ENCODE measurements at regions not wholly inside any gene's neighbourhood (a gene's known extent, or its start where the extent isn't known, plus 50 kb on each side); places are given as distances from the start of the nearest gene placed in this dataset.

DNA sequence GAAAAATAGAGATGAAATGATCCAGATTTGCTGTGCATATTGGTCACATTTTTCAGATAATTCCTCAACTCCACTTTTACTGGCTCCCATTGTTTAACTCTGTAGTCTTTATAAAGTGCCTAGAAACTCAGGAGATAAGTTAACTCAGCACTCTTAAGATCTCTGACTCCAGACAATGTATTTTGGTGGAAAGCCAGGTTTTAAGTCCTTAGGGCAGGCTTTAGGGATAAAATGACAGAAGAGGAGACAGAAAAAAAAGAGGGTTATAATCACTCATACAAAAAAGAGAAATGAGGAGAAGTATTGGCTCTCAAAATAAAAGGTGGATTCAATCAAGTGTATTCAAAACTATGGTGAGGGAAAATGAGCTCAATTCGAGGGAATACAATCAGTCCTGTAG is 674.8 kb upstream of the INTU start:
- in situ Hi-C loops (cut with HindIII; ENCODE audit: extremely low pct_ligation_motif_present, low pct_unique_long_range_greater_than_20kb) (no loop called here), intact Hi-C loops (cut with micrococcal nuclease; ENCODE audit: unreplicated experiment) (no loop called here)
- Histone ChIP-seq H3K4me3 (replicated peaks in 1 of 3; ENCODE audit: insufficient read depth in 1 of 3, low read depth in 2 of 3, low read length in 3 of 3) (no peak overlapping the region), H3K4me2 (ENCODE audit: low read depth, low read length) (no peak overlapping the region), H3K9me3 (ENCODE audit: low read length) (no peaks in the 10 kb centered on the region), H3K27me3 (ENCODE audit: control insufficient read depth in 1 of 2, insufficient read depth in 2 of 2, low read length in 2 of 2) (no peaks in the 10 kb centered on the region), H3K36me3 (replicated peaks in 1 of 2; ENCODE audit: control insufficient read depth in 1 of 2, insufficient read depth in 2 of 2, low read length in 2 of 2) (no peaks in the 10 kb centered on the region), H3K27ac (ENCODE audit: extremely low read length, insufficient read depth, low read length) (no peak overlapping the region), H3K4me1 (ENCODE audit: insufficient read depth, low read length) (no peaks in the 10 kb centered on the region), H2AFZ (ENCODE audit: low read length) (no peak overlapping the region), H4K20me1 (ENCODE audit: insufficient read depth, low read length) (no peaks in the 10 kb centered on the region), H3K79me2 (ENCODE audit: insufficient read depth, low read length) (no peaks in the 10 kb centered on the region), H3K9ac (ENCODE audit: insufficient read depth, low read depth, low read length) (no peak overlapping the region)
- BruUV-seq (replicated peaks): no TSS peak
- no peak for TF ChIP-seq ZNF496 (CRISPR knock-in tag; IDR thresholded peaks at IDR 0.05; ENCODE audit: insufficient replicate concordance)
- TF ChIP-seq BORCS8-MEF2B (CRISPR knock-in tag; IDR thresholded peaks at IDR 0.05): no peak
- no peak for TF ChIP-seq TEAD2 (CRISPR knock-in tag; IDR thresholded peaks at IDR 0.05)
- no peak for TF ChIP-seq ZMYM4 (CRISPR knock-in tag; IDR thresholded peaks at IDR 0.05)
- no peak for TF ChIP-seq PRPF4 (IDR thresholded peaks at IDR 0.05; ENCODE audit: low read depth, low read length, poor library complexity, severe bottlenecking)
- 3% methylated on average over 1 of the region's 1 CpG for WGBS (ENCODE audit: low lambda C conversion rate)
- POLR2A ChIA-PET: no interaction called here
- CTCF ChIA-PET (ENCODE audit: low intra/inter-chr PET ratio, low total read pairs): no interaction called here
- ATAC-seq (no peak), FAIRE-seq (no peak), DNase-seq (ENCODE audit: low spot score) (no peak)

DNA sequence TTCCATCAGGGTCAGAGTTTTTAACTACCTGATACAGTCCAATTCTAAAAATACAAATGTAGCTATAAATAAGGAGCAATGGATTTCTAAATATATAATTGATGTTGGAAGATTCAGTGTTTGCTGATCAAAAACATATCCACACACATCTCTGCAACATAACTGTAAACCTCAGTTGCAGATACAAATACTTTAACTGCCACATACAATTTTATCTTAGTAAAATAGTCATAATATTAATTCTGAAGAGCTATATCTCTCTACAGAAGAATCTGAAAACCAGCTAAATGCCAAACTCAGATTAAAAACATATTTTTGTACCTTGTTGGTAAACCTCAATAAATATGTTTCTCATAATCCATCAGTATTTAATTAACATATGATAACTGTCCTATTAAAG is 674.3 kb upstream of the INTU start:
- in situ Hi-C loops (cut with HindIII; ENCODE audit: extremely low pct_ligation_motif_present, low pct_unique_long_range_greater_than_20kb) (no loop called here), intact Hi-C loops (cut with micrococcal nuclease; ENCODE audit: unreplicated experiment) (no loop called here)
- no peak overlapping the region for H3K4me2 ChIP-seq (ENCODE audit: low read depth, low read length)
- ATAC-seq (no peak), DNase-seq (ENCODE audit: low spot score) (no peak), FAIRE-seq (no peak)
- H3K27me3 ChIP-seq (ENCODE audit: control insufficient read depth in 1 of 2, insufficient read depth in 2 of 2, low read length in 2 of 2): no peaks in the 10 kb centered on the region
- BruUV-seq (replicated peaks): no TSS peak
- H2AFZ ChIP-seq (ENCODE audit: low read length): no peak overlapping the region
- H3K4me1 ChIP-seq (ENCODE audit: insufficient read depth, low read length): no peaks in the 10 kb centered on the region
- CTCF ChIA-PET (ENCODE audit: low intra/inter-chr PET ratio, low total read pairs): no interaction called here
- POLR2A ChIA-PET: no interaction called here
- no peaks in the 10 kb centered on the region for H3K36me3 ChIP-seq (replicated peaks in 1 of 2; ENCODE audit: control insufficient read depth in 1 of 2, insufficient read depth in 2 of 2, low read length in 2 of 2)
- TF ChIP-seq IRF2 (CRISPR knock-in tag; IDR thresholded peaks at IDR 0.05) (no peak), HOXA5 (CRISPR knock-in tag; IDR thresholded peaks at IDR 0.05) (no peak), KAT7 (CRISPR knock-in tag; IDR thresholded peaks at IDR 0.05; ENCODE audit: borderline replicate concordance) (no peak), HHEX (CRISPR knock-in tag; IDR thresholded peaks at IDR 0.05) (no peak), MIXL1 (CRISPR knock-in tag; IDR thresholded peaks at IDR 0.05) (no peak), MEF2D (CRISPR knock-in tag; IDR thresholded peaks at IDR 0.05) (no peak), POLR2A (IDR thresholded peaks at IDR 0.05; ENCODE audit: insufficient read depth in 1 of 2, low read depth in 2 of 2, low read length in 2 of 2) (no peak), ZC3H4 (CRISPR knock-in tag; IDR thresholded peaks at IDR 0.05; ENCODE audit: borderline replicate concordance) (no peak)
- TF ChIP-seq, protein P1, sequence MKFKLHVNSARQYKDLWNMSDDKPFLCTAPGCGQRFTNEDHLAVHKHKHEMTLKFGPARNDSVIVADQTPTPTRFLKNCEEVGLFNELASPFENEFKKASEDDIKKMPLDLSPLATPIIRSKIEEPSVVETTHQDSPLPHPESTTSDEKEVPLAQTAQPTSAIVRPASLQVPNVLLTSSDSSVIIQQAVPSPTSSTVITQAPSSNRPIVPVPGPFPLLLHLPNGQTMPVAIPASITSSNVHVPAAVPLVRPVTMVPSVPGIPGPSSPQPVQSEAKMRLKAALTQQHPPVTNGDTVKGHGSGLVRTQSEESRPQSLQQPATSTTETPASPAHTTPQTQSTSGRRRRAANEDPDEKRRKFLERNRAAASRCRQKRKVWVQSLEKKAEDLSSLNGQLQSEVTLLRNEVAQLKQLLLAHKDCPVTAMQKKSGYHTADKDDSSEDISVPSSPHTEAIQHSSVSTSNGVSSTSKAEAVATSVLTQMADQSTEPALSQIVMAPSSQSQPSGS (CRISPR knock-in tag; IDR thresholded peaks at IDR 0.05): no peak
- no peaks in the 10 kb centered on the region for H4K20me1 ChIP-seq (ENCODE audit: insufficient read depth, low read length)
- H3K27ac ChIP-seq (ENCODE audit: extremely low read length, insufficient read depth, low read length): no peak overlapping the region
- no peaks in the 10 kb centered on the region for H3K79me2 ChIP-seq (ENCODE audit: insufficient read depth, low read length)
- no peak overlapping the region for H3K9ac ChIP-seq (ENCODE audit: insufficient read depth, low read depth, low read length)
- no peaks in the 10 kb centered on the region for H3K9me3 ChIP-seq (ENCODE audit: low read length)
- no peak overlapping the region for H3K4me3 ChIP-seq (replicated peaks in 1 of 3; ENCODE audit: insufficient read depth in 1 of 3, low read depth in 2 of 3, low read length in 3 of 3)
